ENCODE measurements at regions not wholly inside any gene's neighbourhood (a gene's known extent, or its start where the extent isn't known, plus 50 kb on each side); places are given as distances from the start of the nearest gene placed in this dataset.
"Not testable (repeated sequence)": the region's sequence is repeated elsewhere in the genome, so short reads cannot be mapped to it uniquely, and the experiment has no call there.

DNA sequence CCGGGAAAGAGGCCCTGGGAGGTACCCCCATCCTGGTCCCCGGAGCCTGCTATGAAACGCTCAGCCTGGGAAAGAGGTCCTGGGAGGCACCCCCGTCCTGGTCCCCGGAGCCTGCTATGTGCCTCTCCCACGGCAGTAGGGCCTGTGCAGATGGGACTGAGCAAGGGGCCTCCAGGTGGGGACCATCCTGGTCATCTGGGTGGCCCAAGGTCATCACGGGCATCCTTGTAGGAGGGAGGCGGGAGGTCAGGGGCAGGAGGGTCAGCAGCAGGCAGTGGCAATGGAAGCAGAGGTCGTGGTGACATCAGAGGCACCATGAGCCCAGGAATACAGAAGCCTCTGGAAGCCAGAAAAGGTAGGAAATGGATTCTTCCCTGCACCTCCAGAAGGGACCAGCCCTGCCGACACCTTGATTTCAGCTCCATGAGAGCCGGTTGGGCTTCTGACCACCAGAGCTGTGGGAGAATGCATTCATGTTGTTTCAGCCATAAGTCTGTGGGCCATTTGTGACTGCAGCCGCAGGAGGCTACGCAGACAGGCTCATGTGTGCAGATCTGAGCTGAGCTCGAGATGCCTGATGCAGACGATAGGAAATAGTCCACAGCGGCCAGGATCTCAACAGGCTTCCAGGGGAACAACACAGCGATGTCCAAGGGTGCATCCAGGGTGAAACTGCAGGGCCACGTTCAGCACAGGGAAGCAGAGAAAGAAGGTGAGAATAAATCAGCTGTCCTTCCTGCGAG lies 190.7 kb downstream of the LAT start:
- not testable (repeated sequence) for TF ChIP-seq POLR2A (IDR thresholded peaks at IDR 0.05)
- TF ChIP-seq, protein P1, sequence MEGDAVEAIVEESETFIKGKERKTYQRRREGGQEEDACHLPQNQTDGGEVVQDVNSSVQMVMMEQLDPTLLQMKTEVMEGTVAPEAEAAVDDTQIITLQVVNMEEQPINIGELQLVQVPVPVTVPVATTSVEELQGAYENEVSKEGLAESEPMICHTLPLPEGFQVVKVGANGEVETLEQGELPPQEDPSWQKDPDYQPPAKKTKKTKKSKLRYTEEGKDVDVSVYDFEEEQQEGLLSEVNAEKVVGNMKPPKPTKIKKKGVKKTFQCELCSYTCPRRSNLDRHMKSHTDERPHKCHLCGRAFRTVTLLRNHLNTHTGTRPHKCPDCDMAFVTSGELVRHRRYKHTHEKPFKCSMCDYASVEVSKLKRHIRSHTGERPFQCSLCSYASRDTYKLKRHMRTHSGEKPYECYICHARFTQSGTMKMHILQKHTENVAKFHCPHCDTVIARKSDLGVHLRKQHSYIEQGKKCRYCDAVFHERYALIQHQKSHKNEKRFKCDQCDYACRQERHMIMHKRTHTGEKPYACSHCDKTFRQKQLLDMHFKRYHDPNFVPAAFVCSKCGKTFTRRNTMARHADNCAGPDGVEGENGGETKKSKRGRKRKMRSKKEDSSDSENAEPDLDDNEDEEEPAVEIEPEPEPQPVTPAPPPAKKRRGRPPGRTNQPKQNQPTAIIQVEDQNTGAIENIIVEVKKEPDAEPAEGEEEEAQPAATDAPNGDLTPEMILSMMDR (IDR thresholded peaks at IDR 0.05): not testable (repeated sequence)

Data from testis (tissue), 2 donors.